HG02759 (cell line): ENCODE measurements at regions not wholly inside any gene's neighbourhood (a gene's known extent, or its start where the extent isn't known, plus 50 kb on each side); places are given as distances from the start of the nearest gene placed in this dataset.
"Not testable (repeated sequence)": the region's sequence is repeated elsewhere in the genome, so short reads cannot be mapped to it uniquely, and the experiment has no call there.

ENCODE experiments used
- ATAC-seq: cut with Tn5 transposase; IDR thresholded peaks from one replicate; pipeline ENCODE4 v1.9.1; 2021; ENCODE audit warnings: mild to moderate bottlenecking, moderate library complexity; ENCODE audit not compliant: unreplicated experiment

DNA sequence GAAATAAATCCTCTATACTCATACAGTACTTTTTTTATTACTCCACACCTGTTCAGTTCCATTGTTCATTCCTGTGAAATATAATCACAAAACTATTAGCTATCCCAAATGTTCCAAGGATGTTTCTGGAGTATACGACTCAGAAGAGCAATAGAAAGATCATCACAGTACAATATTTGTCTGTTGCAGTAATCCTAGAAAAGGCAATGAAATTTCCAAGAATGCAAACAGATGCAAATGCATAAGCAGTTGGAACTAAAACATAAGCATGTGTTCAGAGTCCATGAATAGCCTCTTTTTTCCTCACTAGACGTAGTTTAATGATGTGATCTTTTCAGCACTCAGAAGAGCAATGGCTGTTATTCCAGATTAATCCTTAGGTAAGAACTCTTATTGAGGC lies 55.2 kb downstream of the RTL3 start:
- no peak for ATAC-seq

DNA sequence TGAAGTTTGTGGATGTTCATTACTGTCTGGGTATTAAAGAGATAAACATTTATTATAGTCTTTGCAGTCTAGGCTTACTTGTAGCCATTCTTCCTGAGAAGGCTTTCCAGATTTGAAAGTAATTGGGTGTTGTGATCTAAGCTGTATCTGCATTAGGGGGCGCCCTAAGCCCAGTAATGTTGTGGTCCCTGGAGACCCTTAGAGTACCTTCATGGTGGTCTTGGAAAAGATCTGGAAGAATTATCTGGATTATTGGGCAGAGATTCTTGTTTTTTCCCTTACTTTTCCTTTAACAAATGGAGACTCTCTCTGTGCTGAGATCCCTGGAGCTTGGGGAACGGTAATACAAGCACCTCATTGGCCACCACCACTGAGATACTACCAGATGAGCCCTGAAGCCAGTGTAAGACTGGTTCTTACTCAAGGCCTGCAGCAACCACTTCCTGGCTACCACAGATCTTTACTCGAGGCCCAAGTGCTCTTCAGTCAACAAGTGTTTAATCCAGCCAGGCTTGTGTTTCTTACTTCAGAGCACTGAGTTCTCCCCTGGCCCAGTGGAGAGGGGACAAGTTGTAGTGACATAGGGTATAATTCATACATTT lies 63.1 kb downstream of the RTL3 start:
- no peak for ATAC-seq

DNA sequence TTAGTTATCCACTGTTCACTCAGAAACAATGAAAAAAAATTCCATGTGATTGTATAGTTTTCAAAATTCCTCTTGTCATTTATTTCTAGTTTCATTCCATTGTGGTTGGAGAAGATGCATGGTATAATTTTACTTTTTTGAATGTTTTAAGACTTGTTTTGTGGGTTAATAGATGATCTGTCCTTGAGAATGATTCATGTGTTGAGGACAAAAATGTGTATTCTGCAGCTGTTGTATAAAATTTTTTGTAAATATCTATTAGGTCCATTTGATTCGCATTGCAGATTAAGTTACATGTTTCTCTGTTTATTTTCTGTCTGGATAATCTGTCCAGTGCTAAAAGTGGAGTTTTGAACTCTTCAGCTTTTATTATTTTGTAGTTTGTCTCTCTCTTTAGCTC lies 65.4 kb downstream of the RTL3 start:
- ATAC-seq, result no peak

DNA sequence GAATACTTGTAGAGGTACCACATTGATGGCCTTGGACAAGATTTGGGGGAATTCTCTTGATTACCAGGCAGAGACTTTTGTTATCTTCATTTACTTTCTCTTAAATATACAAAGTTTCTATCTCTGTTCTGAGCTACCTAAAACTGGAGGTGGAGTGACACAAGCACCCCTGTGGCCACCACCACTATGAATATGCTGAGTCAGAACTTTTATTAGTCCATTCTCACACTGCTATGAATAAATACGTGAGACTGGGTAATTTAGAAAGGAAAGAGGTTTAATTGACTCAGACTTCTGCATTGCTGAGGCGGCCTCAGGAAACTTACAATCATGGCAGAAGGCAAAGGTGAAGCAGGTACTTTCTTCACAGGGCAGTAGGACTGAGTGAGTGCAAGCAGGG lies 67.1 kb downstream of the RTL3 start:
- no peak for ATAC-seq

DNA sequence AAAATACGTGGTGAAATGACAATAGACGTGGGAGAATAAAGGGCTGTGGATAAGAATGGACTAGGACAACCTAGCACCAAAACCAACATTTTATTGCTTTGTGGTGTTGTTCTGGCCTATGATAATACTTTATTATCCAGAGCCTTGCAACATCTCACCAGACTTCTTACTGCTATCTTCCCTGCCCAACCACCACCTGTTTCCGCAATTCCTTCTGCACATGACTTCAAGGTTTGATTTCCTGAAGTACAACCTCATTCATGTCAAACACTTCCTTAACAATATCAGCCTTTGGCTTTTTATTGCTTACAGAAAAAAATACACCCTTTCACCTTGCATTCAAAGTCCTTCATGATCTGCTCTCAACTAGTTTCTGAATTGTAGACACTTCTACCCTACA lies 84.8 kb downstream of the RTL3 start:
- no peak for ATAC-seq

DNA sequence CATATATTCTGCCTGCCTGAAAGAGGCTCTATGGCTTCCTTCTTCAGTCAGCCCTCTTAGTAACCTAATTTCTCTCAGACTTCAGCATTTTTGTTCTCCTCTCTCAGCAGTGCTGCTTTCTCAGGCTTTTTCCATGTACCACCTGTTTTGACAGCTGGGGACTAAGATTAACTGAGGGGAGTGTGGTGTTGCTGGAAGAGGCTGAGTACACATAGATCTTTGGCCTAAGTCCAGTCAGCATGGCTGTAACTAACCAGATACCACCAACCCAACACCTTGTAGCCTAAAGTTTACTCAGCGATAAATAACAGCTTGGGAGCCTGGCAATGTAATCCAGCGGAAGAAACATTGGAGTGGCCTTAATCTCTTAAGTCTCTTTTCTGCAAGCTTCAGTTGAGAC lies 85.5 kb downstream of the RTL3 start:
- no peak for ATAC-seq

DNA sequence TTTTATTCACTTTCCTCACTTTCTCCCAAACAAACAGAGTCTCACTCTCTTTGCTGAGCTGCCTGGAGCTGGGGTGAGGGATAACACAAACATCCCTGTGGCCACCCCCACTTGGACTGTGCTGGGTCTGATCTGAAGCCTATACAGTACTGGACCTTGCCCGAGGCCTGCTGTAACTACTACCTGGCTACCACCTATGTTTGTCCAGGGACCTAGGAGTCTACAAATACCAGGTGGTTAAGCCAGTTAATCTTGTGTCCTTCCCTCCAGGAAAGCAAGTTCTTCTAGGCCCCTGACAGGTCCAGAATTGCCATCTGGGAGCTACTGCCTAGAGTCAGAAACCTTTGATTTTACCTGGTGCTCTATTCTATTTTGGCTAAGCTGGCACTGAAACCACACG lies 87.3 kb downstream of the RTL3 start:
- ATAC-seq, result no peak

DNA sequence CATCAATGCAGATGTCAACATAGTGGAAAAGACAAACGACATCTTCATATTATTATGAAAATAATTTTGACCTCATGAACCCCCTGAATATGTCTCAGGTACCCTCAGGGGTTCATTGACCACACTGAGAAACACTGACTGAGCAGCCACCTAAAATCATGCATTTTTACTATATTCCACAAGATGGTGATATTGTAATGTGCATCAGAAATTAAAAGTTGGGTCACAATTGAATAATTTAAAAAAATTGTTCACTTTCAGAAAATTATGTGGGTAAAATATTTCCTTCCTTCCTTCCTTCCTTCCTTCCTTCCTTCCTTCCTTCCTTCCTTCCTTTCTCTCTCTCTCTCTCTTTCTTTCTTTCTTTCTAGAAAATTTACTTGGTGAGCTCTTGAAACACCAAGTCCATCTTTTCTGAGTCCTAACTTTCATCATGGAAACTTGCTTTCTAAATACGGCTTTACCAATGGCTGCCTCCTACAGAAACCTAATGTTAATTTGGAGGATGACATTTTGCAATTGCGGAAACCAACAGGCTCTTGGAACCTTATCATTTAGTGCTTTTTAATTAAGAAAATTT lies 103.6 kb downstream of the RTL3 start:
- no peak for ATAC-seq

DNA sequence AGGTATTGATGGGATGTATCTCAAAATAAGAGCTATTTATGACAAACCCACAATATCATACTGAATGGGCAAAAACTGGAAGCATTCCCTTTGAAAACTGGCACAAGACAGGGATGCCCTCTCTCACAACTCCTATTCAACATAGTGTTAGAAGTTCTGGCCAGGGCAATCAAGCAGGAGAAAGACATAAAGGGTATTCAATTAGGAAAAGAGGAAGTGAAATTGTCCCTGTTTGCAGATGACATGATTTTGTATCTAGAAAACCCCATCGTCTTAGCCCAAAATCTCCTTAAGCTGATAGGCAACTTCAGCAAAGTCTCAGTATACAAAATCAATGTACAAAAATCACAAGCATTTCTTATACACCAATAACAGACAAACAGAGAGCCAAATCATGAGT lies 106.5 kb downstream of the RTL3 start:
- ATAC-seq, result not testable (repeated sequence)

DNA sequence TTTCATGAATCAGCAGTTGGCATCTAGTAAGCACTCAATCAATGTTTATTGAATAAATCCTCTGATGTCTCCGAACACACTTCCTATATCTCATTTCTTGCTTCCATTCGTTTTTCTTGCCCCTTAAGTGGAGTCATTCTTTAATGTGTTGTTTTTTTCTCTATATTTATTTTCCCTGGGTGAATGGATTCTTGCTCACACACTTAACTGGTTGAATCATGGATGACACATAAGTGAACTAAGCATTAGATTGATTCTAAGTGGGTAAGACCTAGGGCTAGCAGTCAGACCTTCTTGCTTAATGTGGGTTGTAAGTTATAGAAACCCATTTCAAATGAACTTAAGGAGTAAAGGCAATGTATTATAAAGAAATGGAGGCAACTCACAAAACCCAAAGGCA lies 111.1 kb downstream of the RTL3 start:
- no peak for ATAC-seq

DNA sequence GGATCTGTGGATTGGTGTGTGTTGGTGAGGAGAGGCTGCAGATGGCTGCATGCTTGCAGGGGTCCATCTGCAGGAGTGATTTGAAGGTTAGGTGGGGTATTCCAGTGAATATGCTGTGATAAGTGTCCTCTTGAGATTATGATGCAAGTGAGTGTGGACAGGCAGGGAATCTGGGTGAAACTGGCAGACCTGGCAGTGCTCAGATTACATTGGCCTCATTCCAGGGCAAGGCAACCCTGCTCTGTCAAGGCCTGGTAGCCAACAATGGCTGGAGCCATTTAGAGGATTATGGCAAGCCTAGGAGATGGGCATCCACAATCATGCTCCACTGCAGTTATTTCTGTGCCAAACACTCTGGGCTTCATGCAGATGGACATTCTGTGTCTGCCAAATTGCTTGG lies 113.9 kb downstream of the RTL3 start:
- ATAC-seq, result no peak

DNA sequence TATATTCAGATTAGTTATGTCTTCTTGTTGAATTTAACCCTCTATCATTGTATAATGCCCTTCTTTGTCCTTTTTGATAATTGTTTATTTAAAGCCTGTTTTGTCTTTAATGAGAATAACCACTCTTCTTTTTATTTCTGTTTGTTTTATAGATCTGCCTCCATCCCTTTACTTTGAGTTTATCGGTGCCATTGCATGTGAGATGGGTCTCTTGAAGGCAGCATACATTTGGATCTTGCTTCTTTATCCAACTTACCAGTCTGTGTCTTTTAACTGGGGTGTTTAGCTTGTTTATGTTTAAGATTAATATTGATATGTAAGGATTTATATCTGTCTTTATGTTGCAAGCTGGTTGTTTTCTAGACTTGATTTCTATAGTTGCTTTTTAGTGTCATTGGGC lies 115.8 kb downstream of the RTL3 start:
- no peak for ATAC-seq

DNA sequence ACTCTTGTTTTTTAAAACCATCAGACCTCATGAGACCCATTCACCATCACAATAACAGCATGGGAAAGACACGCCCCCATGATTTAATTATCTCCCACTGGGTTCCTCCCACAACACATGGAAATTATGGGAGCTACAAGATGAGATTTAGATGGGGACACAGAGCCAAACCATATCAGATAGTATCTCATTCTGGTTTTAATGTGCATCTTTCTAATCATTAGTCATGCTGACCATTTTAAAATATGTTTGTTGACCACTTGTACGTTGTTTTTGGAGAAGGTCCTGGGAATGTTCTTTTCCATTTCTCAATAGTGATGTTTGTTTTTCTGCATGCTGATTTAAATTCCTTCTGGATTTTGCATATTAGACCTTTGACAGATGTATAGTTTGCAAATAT lies 119.0 kb downstream of the RTL3 start:
- no peak for ATAC-seq

DNA sequence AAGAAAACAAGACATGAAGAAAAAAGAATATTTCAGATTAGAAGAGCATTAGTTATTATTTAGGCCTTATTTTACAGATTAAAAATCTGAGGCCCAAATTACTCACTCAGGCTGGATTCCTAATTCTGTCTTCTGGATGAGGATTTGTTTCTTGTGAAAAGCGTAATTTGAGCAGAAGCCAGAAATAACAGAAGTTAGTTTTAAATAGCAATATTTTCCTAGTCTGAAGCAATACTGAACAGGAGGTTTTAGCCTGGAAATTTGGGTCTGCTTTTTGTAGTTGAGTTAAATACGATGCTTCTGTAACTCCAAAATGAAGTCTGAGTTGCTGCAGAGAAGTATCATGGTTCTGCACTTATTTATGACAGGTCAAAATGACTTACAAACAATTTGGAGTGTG lies 124.9 kb downstream of the RTL3 start:
- no peak for ATAC-seq

DNA sequence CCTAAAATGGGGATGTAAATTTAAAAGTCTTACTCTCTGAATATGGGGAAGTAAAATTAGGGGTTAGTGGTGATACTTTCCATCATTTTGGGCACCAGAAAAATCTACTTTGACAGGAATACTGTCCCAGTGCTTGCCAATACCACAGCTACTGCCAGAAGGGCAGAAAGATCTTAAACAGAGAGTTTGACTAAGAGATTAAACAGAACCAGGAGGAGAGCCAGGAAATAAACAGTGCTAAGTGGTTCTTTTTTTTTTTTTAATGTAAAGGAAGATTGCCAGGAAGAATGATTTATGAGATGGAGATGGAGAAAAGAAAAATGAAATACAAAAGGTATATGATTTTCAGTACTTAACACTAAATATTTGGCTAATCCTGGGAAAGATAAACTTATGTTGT lies 126.8 kb downstream of the RTL3 start:
- no peak for ATAC-seq

DNA sequence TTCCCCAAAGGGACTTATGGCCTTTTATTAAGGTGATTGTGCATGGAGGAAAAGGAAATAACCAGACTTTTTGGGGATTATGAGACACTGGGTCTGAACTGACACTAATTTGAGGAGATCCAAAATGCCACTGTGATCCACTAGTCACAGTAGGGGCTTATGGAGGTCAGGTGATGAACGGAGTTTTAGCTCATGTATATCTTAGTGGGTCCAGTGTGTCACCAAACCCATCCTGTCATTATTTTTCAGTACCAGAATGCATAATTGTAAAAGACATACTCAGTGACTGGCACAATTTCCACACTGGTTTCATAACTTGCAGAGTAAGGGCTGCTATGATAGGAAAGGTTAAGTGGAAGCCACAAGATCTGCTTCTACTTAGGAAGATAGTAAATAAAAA lies 131.3 kb downstream of the RTL3 start:
- ATAC-seq, result no peak

DNA sequence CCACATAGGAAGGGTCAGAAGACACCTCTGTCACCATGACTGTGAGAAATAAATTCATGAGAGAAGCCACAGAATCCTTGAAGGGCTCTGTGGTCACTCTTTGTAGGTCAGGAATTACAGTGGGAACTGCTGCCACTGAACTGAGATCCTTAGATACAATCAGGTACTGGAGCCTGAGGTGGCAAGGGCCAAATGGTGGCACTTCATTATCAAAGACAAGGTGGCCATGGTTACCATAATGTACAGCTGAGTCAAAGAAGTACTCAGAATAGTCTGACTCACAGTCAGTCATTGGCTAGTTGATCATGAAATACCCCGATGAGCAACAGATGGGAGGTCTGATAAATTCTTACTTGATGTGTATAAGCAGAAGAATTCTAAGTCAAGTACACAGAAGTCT lies 131.9 kb downstream of the RTL3 start:
- no peak for ATAC-seq

DNA sequence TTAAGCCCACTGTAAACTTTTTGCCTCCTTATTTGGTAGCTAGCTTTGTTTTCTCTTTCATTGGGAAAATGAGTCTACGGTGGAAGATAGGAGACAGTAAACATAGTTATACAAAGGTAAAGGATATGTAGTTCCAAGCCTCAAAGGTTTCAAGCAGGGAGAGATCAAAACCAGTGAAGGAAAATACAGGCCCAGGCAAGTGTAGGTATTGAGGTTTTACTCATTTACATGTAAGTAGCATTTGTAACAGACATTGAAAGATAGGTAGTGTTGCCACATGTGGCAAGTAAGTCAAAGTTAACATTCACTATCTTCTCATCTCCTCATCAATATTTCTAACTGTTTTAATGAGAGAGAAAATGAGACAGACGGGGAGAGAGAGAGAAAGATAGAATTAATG lies 136.5 kb downstream of the RTL3 start:
- ATAC-seq, result no peak

DNA sequence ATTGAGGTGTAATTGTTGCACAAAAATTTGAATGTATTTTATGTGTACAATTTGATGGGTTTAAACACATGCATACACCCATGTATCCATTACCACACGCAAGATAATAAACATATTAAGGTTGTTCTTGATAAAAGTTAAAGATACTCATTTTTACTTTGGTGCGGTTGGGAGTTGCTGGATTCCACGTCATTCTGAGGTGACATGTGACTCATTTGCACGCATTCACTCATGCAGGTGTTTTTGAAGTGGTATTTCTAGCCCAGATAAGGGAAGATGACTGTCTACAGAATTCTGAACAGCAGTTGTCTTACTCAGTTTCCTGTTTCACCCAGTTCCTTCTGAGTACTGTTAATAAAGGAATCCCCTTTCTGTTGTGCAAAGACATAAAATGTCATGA lies 142.0 kb downstream of the RTL3 start:
- ATAC-seq, result peak; percentile 87

DNA sequence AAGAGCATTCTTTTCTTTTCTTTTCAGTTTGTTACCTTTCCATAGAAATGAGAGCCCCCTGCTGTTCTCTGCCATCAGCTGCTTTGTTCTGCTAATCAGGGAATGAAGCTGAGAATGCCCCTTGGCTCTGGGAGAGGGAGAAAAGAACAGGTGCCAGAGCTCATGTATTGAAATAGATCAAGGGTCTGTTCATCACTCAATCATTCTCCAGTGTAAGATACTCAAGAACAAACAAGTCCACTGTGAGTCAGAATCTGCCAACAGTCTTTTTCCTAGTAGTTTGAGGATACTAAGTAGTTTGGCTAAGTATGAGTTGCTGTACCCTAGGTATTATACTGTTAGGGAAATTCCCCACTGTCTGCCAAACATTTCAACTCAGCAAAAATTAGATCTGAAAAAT lies 144.3 kb downstream of the RTL3 start:
- peak; percentile 37 for ATAC-seq

DNA sequence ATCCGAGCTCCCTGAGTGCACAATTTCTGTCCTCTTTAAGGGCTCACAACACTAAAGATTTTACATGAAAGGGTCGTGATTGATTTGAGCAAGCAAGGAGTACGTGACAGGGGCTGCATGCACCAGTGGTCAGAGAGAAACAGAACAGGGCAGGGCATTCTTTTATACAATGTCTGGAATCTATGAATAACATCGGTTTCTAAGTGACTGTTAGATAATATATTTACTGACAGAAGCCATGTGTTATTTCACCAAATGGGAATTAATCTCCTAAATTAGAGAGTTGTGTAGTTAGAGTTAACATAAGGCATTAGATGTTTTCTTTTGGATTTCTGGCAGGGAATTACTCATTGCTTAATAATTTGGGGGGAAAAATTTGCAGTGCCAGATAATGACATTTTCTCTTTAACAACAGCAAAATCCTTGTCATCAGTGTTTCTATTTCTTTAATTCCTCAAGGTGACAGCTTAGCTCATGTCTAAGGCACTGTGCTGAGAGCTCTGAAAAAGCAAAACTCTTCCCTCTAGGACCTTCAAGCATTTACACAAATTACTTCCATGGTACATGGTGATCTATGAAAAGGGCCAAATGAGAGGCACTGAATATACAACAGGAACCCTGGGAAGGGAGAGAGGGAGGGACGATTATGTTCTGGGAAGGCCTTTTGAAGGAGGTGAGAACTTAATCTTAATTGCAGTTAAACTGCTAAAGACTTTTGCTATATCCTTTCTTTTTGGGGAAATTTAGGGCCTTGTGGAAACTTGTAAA lies 145.0 kb downstream of the RTL3 start:
- no peak for ATAC-seq

DNA sequence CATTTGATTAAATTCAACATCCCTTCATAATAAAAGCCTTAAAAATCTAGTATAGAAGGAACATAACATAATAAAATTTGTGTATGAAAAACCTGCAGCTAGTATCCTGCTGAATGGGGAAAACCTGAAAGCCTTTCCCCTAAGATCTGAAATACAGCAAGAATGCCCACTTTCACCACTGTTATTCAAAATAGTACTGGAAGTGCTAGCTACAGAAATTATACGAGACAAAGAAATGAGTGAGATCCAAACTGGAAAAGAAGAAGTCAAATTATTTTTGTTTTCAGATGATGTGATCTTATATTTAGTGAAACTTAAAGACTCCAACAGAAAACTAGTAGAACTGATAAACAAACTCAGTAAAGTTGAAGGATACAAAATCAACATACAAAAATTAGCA lies 152.9 kb downstream of the RTL3 start:
- ATAC-seq, result no peak

DNA sequence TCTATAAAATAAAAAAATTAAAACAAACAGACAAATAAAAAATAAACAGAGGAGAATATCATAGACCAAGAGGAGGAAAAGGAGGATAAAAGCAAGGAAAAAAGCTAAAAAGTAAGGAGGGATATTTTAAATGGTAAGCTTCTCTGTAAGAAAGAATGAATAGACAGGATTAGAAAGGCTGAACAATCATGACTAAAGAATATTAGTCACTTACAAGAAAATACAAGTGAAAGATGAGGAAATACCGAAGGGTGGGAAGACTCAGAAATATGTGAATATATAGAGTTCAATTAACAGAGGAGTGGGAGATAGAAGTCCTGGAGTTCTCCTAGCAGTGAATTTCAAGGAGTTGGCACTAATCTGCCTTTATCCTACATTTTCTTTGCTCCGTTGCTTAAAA lies 162.6 kb downstream of the RTL3 start:
- ATAC-seq, result no peak
